Activated T-cell treated with anti-CD3 and anti-CD28 coated beads, Interleukin-2, amount 50 U/mL, for 24 hours (primary cell): ENCODE measurements at regions not wholly inside any gene's neighbourhood (a gene's known extent, or its start where the extent isn't known, plus 50 kb on each side); places are given as distances from the start of the nearest gene placed in this dataset.
"Not testable (repeated sequence)": the region's sequence is repeated elsewhere in the genome, so short reads cannot be mapped to it uniquely, and the experiment has no call there.

Source experiments
- DNase-seq: peaks from one replicate; pipeline ENCODE4 v3.0.0-alpha.2; 2020
- H3K27ac Mint-ChIP-seq: 2 replicates; pipeline ENCODE4 v1.8.0; 2020; ENCODE audit warnings: mild to moderate bottlenecking, mixed read lengths
- H3K27me3 Mint-ChIP-seq: 2 replicates; pipeline ENCODE4 v1.8.0; 2020; ENCODE audit warnings: mixed read lengths
- H3K36me3 Mint-ChIP-seq: 2 replicates; pipeline ENCODE4 v1.8.0; 2020; ENCODE audit warnings: low read depth, mixed read lengths
- H3K4me1 Mint-ChIP-seq: 2 replicates; pipeline ENCODE4 v1.8.0; 2020; ENCODE audit warnings: low read depth, mixed read lengths
- H3K4me3 Mint-ChIP-seq: 2 replicates; pipeline ENCODE4 v1.8.0; 2020; ENCODE audit warnings: mild to moderate bottlenecking, moderate library complexity, mixed read lengths
- H3K9me3 Mint-ChIP-seq: 2 replicates; pipeline ENCODE4 v1.8.0; 2020; ENCODE audit warnings: mixed read lengths

GRCh38 chr11:14573539-14574057, 53.4 kb upstream of the PSMA1 start:
- H3K4me1 Mint-ChIP-seq, result peaks cover 50% of the 10 kb centered on the region
- H3K9me3 Mint-ChIP-seq, result peaks cover 43% of the 10 kb centered on the region
- H3K36me3 Mint-ChIP-seq, result peaks cover 84% of the 10 kb centered on the region

GRCh38 chr11:14577292-14577691, 57.1 kb upstream of the PSMA1 start:
- Mint-ChIP-seq H3K27me3 (no peaks in the 10 kb centered on the region), H3K27ac (peak overlapping the region; percentile 51), H3K4me3 (no peak overlapping the region), H3K4me1 (peaks cover 54% of the 10 kb centered on the region), H3K9me3 (peaks cover 34% of the 10 kb centered on the region), H3K36me3 (peaks cover 74% of the 10 kb centered on the region)
- no peak for DNase-seq

More at GRCh38 chr11:14573539-14574057, 53.4 kb upstream of the PSMA1 start:
- H3K4me3 Mint-ChIP-seq, DNase-seq, H3K27ac Mint-ChIP-seq, H3K27me3 Mint-ChIP-seq: not testable (repeated sequence)

- Mint-ChIP-seq H3K36me3 (peaks cover 73% of the 10 kb centered on the region), H3K27ac (peak overlapping the region; percentile 90), H3K4me1 (peaks cover 55% of the 10 kb centered on the region), H3K4me3 (peak overlapping the region; percentile 29), H3K27me3 (no peaks in the 10 kb centered on the region), H3K9me3 (peaks cover 35% of the 10 kb centered on the region)
- DNase-seq, result no peak
These were observed 57.8 kb upstream of the PSMA1 start for GRCh38 chr11:14577835-14578529.

GRCh38 chr11:14578541-14578956, 58.4 kb upstream of the PSMA1 start:
- H3K4me3 Mint-ChIP-seq, result peak overlapping the region; percentile 29
- DNase-seq, result no peak
- H3K27ac Mint-ChIP-seq, result peak overlapping the region; percentile 90
- H3K36me3 Mint-ChIP-seq, result peaks cover 73% of the 10 kb centered on the region
- H3K4me1 Mint-ChIP-seq, result peaks cover 57% of the 10 kb centered on the region
- peaks cover 34% of the 10 kb centered on the region for H3K9me3 Mint-ChIP-seq
- H3K27me3 Mint-ChIP-seq, result no peaks in the 10 kb centered on the region

GRCh38 chr11:14579646-14580045, 59.5 kb upstream of the PSMA1 start:
- no peak overlapping the region for H3K4me3 Mint-ChIP-seq
- H3K36me3 Mint-ChIP-seq, result peaks cover 69% of the 10 kb centered on the region
- H3K27ac Mint-ChIP-seq, result peak overlapping the region; percentile 27
- DNase-seq, result no peak
- H3K4me1 Mint-ChIP-seq, result peaks cover 62% of the 10 kb centered on the region
- H3K9me3 Mint-ChIP-seq, result peaks cover 26% of the 10 kb centered on the region
- no peaks in the 10 kb centered on the region for H3K27me3 Mint-ChIP-seq

- Mint-ChIP-seq H3K27me3 (no peaks in the 10 kb centered on the region), H3K27ac (no peak overlapping the region), H3K4me1 (peaks cover 63% of the 10 kb centered on the region), H3K36me3 (peaks cover 59% of the 10 kb centered on the region), H3K9me3 (peaks cover 12% of the 10 kb centered on the region), H3K4me3 (no peak overlapping the region)
- DNase-seq, result no peak
These were observed 60.8 kb upstream of the PDE3B start for GRCh38 chr11:14582793-14583192.

DNA sequence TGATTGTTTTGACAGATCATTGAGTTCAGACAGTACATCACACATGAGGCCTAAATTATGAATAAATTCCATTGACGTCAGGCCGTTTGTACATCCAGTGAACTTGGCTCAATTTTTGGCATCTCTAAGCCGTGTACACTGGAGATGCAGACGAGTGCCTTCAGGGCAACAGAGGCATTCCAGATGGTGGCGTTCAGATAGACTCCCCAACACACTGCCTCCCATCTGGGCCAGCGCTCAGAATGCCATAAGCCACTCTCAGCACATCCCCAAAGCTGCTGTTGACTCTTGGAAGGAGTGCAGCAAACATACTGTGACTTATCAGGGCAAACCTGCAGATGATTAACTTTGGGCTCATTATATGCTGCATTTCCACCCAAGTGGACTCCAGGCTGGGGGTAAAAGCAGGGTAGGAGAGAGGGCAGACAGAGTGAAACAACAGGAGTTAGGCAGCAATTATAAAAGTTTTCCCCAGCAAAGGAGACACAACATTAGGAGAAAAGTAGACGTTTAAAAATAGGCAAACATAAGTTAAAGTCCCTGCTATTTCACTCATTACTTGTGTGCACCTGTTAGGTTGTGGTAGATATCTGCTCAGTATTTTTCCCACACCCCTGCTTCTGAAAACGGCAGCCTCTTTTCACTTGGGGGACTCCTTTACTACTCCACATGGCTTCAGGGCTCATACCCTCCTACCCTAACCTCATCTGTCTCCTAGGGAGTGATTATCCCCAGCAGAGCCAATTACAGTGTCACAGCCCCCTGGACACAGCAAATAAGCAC, 60.2 kb upstream of the PDE3B start:
- H3K27ac Mint-ChIP-seq, result no peak overlapping the region
- H3K4me1 Mint-ChIP-seq, result peaks cover 59% of the 10 kb centered on the region
- H3K4me3 Mint-ChIP-seq, result no peak overlapping the region
- peaks cover 60% of the 10 kb centered on the region for H3K36me3 Mint-ChIP-seq
- H3K9me3 Mint-ChIP-seq, result peaks cover 12% of the 10 kb centered on the region
- DNase-seq, result no peak
- no peaks in the 10 kb centered on the region for H3K27me3 Mint-ChIP-seq

GRCh38 chr11:14584035-14584363, 59.6 kb upstream of the PDE3B start:
- peaks cover 12% of the 10 kb centered on the region for H3K9me3 Mint-ChIP-seq
- peaks cover 54% of the 10 kb centered on the region for H3K36me3 Mint-ChIP-seq
- no peak for DNase-seq
- no peak overlapping the region for H3K4me3 Mint-ChIP-seq
- H3K27ac Mint-ChIP-seq, result no peak overlapping the region
- H3K27me3 Mint-ChIP-seq, result no peaks in the 10 kb centered on the region
- peaks cover 54% of the 10 kb centered on the region for H3K4me1 Mint-ChIP-seq

- H3K9me3 Mint-ChIP-seq, result peaks cover 12% of the 10 kb centered on the region
- peaks cover 50% of the 10 kb centered on the region for H3K4me1 Mint-ChIP-seq
- H3K4me3 Mint-ChIP-seq, result no peak overlapping the region
- H3K27me3 Mint-ChIP-seq, result no peaks in the 10 kb centered on the region
- H3K36me3 Mint-ChIP-seq, result peaks cover 54% of the 10 kb centered on the region
- no peak for DNase-seq
- H3K27ac Mint-ChIP-seq, result peak overlapping the region; percentile 1
These were observed 59.0 kb upstream of the PDE3B start for GRCh38 chr11:14584595-14584994.

DNA sequence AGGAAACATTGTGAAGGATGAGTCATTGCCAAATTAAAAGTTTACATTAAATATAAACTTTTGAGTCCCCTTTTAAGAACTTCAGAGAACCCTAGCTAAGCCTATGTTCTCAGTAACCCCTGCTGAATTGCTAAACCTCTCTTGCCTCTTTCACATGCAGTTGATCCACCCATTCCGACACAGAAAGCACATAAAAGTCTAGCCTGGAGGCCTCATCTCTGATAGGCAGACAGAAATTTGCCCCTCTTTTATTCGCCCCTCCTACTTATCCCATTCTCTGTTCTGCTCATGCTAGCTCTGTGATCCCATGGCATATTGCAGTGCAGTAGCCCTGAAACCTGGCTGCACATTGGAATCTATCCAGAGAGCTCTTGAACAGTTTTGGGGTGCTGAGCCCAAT, 58.2 kb upstream of the PDE3B start:
- Mint-ChIP-seq H3K4me3 (no peak overlapping the region), H3K4me1 (peaks cover 50% of the 10 kb centered on the region), H3K36me3 (peaks cover 54% of the 10 kb centered on the region), H3K27me3 (no peaks in the 10 kb centered on the region), H3K9me3 (peaks cover 7% of the 10 kb centered on the region), H3K27ac (no peak overlapping the region)
- no peak for DNase-seq

DNA sequence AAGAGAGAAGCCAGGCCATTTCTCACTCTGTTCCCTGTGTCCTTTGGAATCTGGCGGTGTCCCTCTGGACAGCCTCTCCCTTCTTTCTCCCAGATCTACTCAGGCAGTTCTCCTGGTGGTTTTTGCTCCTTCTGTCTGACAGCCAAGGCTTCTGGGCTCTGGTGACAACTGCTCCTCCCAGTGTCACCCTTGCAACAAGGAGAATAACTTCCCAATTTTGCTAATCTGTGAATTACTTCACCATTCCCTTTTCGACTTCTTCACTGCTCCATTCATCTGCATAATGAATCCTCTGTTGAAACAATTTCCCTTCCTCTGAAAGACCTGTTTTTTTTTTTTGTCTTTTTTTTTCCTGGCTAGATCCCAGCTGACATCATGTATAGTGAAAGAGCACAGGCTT, 56.3 kb upstream of the PDE3B start:
- DNase-seq, result no peak
- Mint-ChIP-seq H3K36me3 (peaks cover 60% of the 10 kb centered on the region), H3K27ac (no peak overlapping the region), H3K4me1 (peaks cover 37% of the 10 kb centered on the region), H3K4me3 (no peak overlapping the region), H3K9me3 (peaks cover 8% of the 10 kb centered on the region), H3K27me3 (no peaks in the 10 kb centered on the region)

DNA sequence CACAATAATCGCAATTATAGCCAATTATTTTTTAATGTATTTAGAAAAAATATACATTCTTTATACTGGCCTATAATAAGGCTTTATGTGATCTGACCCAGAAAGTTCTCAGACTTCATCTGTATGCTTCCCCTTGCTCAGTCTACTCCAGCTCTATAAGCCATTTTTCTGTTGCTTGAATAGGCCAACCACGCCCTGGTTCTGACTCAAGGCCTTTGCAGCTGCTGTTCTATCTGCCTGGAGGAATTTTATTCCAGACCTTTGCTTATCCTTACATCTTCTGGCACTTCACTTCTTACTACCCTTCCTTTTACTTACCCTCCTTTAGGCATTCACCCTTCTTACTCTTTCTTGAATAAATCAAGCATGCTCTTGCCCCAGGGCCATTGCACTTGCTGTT, 54.9 kb upstream of the PDE3B start:
- Mint-ChIP-seq H3K27ac (no peak overlapping the region), H3K9me3 (peaks cover 10% of the 10 kb centered on the region)

GRCh38 chr11:14589421-14589820, 54.2 kb upstream of the PDE3B start:
- Mint-ChIP-seq H3K4me1 (peaks cover 32% of the 10 kb centered on the region), H3K27ac (no peak overlapping the region), H3K9me3 (peaks cover 12% of the 10 kb centered on the region), H3K4me3 (no peak overlapping the region), H3K36me3 (peaks cover 58% of the 10 kb centered on the region), H3K27me3 (no peaks in the 10 kb centered on the region)
- no peak for DNase-seq

More for the DNA sequence above, 54.9 kb upstream of the PDE3B start:
- DNase-seq, result no peak
- Mint-ChIP-seq H3K4me3 (no peak overlapping the region), H3K4me1 (peaks cover 33% of the 10 kb centered on the region), H3K27me3 (no peaks in the 10 kb centered on the region), H3K36me3 (peaks cover 55% of the 10 kb centered on the region)

DNA sequence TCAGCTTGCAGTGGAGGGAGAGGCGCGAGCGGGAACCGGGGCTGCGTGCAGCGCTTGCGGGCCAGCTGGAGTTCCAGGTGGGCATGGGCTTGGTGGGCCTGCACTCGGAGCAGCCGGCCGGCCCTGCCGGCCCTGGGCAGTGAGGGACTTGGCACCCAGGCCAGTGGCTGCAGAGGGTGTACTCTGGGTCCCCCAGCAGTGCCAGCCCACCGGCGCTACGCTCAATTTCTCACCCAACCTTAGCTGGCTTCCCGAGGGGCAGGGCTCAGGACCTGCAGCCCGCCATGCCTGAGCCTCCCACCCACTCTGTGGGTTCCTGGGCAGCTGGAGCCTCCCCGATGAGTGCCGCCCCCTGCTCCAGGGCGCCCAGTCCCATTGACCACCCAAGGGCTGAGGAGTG, 52.6 kb upstream of the PDE3B start:
- Mint-ChIP-seq H3K9me3 (peaks cover 16% of the 10 kb centered on the region), H3K36me3 (peaks cover 56% of the 10 kb centered on the region), H3K4me1 (peaks cover 23% of the 10 kb centered on the region)
- H3K27me3 Mint-ChIP-seq, H3K27ac Mint-ChIP-seq, H3K4me3 Mint-ChIP-seq, DNase-seq: not testable (repeated sequence)

DNA sequence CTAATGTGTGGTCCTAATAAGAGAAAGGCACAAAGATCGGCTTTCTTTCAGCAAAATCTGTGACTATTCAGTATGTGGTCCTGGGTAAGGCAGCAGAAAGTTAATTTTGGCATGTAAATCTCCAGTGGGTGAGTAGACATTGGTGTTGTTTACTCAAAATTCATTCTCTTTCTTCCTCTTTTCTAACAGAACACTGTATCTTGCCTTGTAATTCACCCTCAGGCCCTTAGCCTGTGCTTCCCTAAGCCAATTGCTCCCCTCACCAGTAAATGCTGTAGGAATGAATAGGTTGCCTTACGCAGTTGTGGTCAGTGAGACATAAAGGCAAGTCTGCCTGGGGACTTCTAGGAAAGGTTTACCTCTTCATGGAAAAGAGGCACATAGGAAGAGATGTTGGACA, 49.9 kb upstream of the PDE3B start:
- no peak overlapping the region for H3K27ac Mint-ChIP-seq
- DNase-seq, result no peak
- H3K4me3 Mint-ChIP-seq, result no peak overlapping the region
- H3K27me3 Mint-ChIP-seq, result no peaks in the 10 kb centered on the region
- H3K4me1 Mint-ChIP-seq, result peaks cover 26% of the 10 kb centered on the region
- H3K36me3 Mint-ChIP-seq, result peaks cover 70% of the 10 kb centered on the region
- peaks cover 37% of the 10 kb centered on the region for H3K9me3 Mint-ChIP-seq
